ENCODE measurements at regions not wholly inside any gene's neighbourhood (a gene's known extent, or its start where the extent isn't known, plus 50 kb on each side); places are given as distances from the start of the nearest gene placed in this dataset.
A peak's percentile ranks its signal among the peaks of the same experiment; 100 is the strongest.

GRCh38 chr7:12796397-12797127 is 109.1 kb downstream of the ARL4A start:
- no peak overlapping the region for H3K27ac ChIP-seq
- no peak for TF ChIP-seq CTCF (IDR thresholded peaks at IDR 0.05)
- no peak for TF ChIP-seq ZFX (IDR thresholded peaks at IDR 0.05; ENCODE audit: borderline replicate concordance)

GRCh38 chr7:12800486-12800885 is 113.1 kb downstream of the ARL4A start:
- TF ChIP-seq CTCF (IDR thresholded peaks at IDR 0.05) = no peak
- TF ChIP-seq ZFX (IDR thresholded peaks at IDR 0.05; ENCODE audit: borderline replicate concordance) = no peak
- H3K27ac ChIP-seq = peak overlapping the region; percentile 94

GRCh38 chr7:12801107-12801506 is 113.7 kb downstream of the ARL4A start:
- peak overlapping the region; percentile 94 for H3K27ac ChIP-seq
- TF ChIP-seq CTCF (IDR thresholded peaks at IDR 0.05) (no peak), ZFX (IDR thresholded peaks at IDR 0.05; ENCODE audit: borderline replicate concordance) (no peak)

GRCh38 chr7:12802070-12802469 is 114.6 kb downstream of the ARL4A start:
- peak overlapping the region; percentile 94 for H3K27ac ChIP-seq
- TF ChIP-seq CTCF (IDR thresholded peaks at IDR 0.05) (no peak), ZFX (IDR thresholded peaks at IDR 0.05; ENCODE audit: borderline replicate concordance) (no peak)

- H3K27ac ChIP-seq = peak overlapping the region; percentile 94
- no peak for TF ChIP-seq CTCF (IDR thresholded peaks at IDR 0.05)
- TF ChIP-seq ZFX (IDR thresholded peaks at IDR 0.05; ENCODE audit: borderline replicate concordance) = no peak
These were observed 116.1 kb downstream of the ARL4A start for GRCh38 chr7:12803542-12803941.

- no peak for TF ChIP-seq ZFX (IDR thresholded peaks at IDR 0.05; ENCODE audit: borderline replicate concordance)
- no peak for TF ChIP-seq CTCF (IDR thresholded peaks at IDR 0.05)
These were observed 118.1 kb downstream of the ARL4A start for GRCh38 chr7:12805518-12805928.

GRCh38 chr7:12805957-12806356 is 118.5 kb downstream of the ARL4A start:
- no peak for TF ChIP-seq ZFX (IDR thresholded peaks at IDR 0.05; ENCODE audit: borderline replicate concordance)
- no peak for TF ChIP-seq CTCF (IDR thresholded peaks at IDR 0.05)

More at GRCh38 chr7:12805518-12805928, 118.1 kb downstream of the ARL4A start:
- H3K27ac ChIP-seq = peak overlapping the region; percentile 24; the same call in 1 of the 2 replicates

More at GRCh38 chr7:12805957-12806356, 118.5 kb downstream of the ARL4A start:
- 0 out of 2 replicates have a peak overlapping the region, but pooled peaks have one; percentile 24 for H3K27ac ChIP-seq

All from 22Rv1 (cell line).